ENCODE measurements at regions not wholly inside any gene's neighbourhood (a gene's known extent, or its start where the extent isn't known, plus 50 kb on each side); places are given as distances from the start of the nearest gene placed in this dataset.
"Not testable (repeated sequence)": the region's sequence is repeated elsewhere in the genome, so short reads cannot be mapped to it uniquely, and the experiment has no call there.

DNA sequence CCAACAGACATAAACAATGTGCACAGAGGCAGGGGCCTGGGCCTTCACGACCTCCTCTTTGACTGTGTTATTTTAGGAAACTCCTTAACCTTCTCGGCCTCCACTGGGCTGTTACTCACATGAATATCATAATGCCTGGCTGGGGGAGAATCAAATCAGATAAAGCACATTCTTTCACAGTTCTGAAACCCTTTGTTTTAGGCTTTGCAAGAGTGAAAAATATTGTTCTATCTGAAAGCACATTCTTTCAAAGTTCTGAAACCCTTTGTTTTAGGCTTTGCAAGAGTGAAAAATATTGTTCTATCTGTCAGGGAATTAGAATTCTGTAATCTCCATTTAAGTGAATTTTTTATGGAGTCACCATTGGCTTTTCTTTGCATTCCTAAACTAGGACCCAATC is 50.7 kb upstream of the SYNDIG1 start:
- TF ChIP-seq, protein P1, sequence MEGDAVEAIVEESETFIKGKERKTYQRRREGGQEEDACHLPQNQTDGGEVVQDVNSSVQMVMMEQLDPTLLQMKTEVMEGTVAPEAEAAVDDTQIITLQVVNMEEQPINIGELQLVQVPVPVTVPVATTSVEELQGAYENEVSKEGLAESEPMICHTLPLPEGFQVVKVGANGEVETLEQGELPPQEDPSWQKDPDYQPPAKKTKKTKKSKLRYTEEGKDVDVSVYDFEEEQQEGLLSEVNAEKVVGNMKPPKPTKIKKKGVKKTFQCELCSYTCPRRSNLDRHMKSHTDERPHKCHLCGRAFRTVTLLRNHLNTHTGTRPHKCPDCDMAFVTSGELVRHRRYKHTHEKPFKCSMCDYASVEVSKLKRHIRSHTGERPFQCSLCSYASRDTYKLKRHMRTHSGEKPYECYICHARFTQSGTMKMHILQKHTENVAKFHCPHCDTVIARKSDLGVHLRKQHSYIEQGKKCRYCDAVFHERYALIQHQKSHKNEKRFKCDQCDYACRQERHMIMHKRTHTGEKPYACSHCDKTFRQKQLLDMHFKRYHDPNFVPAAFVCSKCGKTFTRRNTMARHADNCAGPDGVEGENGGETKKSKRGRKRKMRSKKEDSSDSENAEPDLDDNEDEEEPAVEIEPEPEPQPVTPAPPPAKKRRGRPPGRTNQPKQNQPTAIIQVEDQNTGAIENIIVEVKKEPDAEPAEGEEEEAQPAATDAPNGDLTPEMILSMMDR (IDR thresholded peaks at IDR 0.05; ENCODE audit: low read depth, low read length): no peak
- Histone ChIP-seq H3K36me3 (no peaks in the 10 kb centered on the region), H3K27ac (no peak overlapping the region), H3K4me1 (ENCODE audit: low read depth) (peaks cover 14% of the 10 kb centered on the region), H3K27me3 (no peaks in the 10 kb centered on the region), H3K9me3 (ENCODE audit: low read depth) (no peaks in the 10 kb centered on the region), H3K4me3 (no peak overlapping the region)
- peak; percentile 4 to 51 for DNase-seq (ENCODE audit: low read depth in 1 of 2, low spot score in 1 of 2)

DNA sequence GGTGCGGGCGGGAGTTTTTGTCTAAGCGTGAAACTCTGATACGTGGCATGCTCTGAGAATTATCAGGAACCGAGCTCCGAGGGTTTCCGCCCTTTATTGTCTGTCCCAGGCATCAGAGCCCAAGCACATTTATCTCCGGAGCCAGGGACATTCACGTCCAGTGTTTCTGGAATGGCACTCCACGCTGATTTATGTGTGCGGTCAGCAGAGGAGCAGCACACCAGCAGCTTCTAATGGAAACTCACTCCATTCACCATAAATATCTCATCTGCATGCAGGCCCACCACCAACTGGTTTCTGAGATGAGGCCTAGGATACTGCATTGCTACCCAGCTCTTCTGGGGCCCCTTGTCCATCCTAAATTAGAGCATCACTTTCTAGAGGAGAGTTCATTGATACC is 51.9 kb upstream of the SYNDIG1 start:
- H3K27me3 ChIP-seq: no peaks in the 10 kb centered on the region

DNA sequence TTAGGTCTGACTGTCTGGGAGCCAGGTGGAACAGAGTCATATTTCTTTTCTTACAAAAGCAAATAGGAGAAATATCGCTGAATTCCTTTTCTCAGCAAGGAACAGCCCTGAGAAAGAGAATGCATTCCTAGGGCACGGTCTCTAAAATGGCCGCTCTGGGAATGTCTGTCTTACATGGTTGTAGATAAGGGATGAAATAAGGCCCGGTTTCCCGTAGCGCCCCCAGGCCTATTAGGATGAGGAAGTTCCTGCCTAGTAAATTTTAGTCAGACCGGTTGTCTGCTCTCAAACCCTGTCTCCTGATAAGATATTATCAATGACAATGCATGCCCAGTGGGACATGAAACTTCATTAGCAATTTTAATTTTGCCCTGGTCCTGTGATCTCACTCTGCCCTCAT is 54.0 kb upstream of the SYNDIG1 start:
- H3K36me3 ChIP-seq; DNase-seq (ENCODE audit: low read depth in 1 of 2, low spot score in 1 of 2); H3K9me3 ChIP-seq (ENCODE audit: low read depth); H3K4me3 ChIP-seq; H3K27ac ChIP-seq; H3K27me3 ChIP-seq: not testable (repeated sequence)
- peaks cover 14% of the 10 kb centered on the region for H3K4me1 ChIP-seq (ENCODE audit: low read depth)

More for the DNA sequence above, 51.9 kb upstream of the SYNDIG1 start:
- Histone ChIP-seq H3K27ac (no peak overlapping the region), H3K9me3 (ENCODE audit: low read depth) (no peaks in the 10 kb centered on the region), H3K4me1 (ENCODE audit: low read depth) (peaks cover 14% of the 10 kb centered on the region), H3K36me3 (no peaks in the 10 kb centered on the region), H3K4me3 (no peak overlapping the region)
- DNase-seq (ENCODE audit: low read depth in 1 of 2, low spot score in 1 of 2): no peak
- TF ChIP-seq, protein P1 (IDR thresholded peaks at IDR 0.05; ENCODE audit: low read depth, low read length): no peak

DNA sequence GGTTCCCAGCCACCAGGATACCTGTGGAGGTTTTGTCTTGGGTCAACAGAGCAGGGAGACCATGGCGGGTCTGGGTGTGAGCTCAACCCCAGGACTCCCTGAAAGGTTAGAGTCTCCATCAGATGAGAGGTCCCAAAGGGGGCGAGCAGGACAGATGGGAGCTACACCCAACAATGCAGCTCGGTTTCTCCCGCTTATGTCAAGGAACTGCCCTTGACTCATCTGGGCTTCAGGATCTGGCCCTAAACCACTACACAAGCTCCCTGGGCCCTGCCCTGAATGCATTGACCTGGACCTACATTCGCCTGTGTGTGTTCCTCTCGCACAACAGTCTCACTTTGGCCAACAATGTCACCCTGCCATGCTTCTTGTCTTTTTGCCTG is 57.6 kb upstream of the SYNDIG1 start:
- no peak overlapping the region for H3K27ac ChIP-seq
- TF ChIP-seq, protein P1 (IDR thresholded peaks at IDR 0.05; ENCODE audit: low read depth, low read length): no peak
- DNase-seq (ENCODE audit: low read depth in 1 of 2, low spot score in 1 of 2): no peak
- no peaks in the 10 kb centered on the region for H3K9me3 ChIP-seq (ENCODE audit: low read depth)
- H3K27me3 ChIP-seq: peaks cover 9% of the 10 kb centered on the region
- H3K36me3 ChIP-seq: no peaks in the 10 kb centered on the region
- H3K4me3 ChIP-seq: no peak overlapping the region
- H3K4me1 ChIP-seq (ENCODE audit: low read depth): no peaks in the 10 kb centered on the region

DNA sequence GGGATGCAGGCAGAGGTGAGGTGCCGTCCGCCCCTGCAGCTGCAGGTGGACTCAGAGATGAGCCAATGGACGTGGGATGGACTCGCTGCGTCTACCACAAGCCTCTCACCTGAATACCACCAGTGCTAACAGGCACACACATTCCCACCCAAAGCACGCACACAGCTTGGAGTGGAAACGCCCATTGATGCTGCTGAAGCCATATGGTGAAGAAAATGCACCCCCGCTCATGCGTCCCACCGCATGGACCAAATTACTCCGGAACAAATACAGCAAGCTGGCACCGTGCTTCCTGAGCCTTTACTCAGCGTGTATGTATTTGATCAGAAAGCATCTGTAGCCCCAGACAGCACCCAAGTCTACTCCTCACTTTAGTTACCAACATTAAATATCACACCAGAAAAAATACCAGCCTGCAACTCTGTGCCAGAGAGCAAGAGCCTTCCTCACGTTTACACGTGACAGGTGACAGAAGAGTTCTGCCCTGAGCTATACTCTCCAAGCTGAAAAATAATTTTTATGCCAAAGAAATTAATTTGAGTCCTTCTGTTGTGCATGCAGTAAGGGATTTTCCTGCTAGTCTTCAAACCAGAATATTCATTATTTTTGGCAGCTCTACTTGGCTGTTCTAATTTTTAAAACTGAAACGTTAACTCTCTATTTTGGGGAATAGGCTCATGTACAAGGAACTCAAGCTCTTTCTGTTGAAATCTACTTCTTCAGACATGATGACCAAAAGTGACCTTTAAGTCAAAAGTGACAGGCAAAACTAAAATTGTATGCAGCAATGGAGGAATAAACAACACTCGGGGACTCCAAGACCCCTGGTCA is 58.2 kb upstream of the SYNDIG1 start:
- H3K4me3 ChIP-seq: no peak overlapping the region
- TF ChIP-seq, protein P1 (IDR thresholded peaks at IDR 0.05; ENCODE audit: low read depth, low read length): no peak

DNA sequence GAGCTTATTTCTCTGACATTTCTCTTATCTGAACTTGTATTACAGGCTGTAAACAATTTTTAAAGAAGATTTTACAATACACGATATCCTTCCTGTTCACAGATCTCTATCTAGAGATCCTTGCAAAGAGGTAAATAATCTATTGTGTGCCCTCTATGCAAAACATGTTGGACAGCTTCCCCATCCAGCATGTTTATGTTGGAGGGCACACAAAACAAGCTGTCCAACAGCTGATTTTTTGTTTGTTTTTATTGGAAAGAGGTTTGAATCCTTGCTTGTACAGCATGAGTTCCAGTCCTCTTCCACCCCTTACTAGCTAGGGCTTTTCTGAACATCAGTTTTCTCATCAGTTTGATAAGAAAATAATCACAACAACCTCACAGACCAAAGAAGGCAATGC is 62.3 kb upstream of the SYNDIG1 start:
- TF ChIP-seq, protein P1 (IDR thresholded peaks at IDR 0.05; ENCODE audit: low read depth, low read length): no peak
- H3K9me3 ChIP-seq (ENCODE audit: low read depth): no peaks in the 10 kb centered on the region
- H3K4me1 ChIP-seq (ENCODE audit: low read depth): no peaks in the 10 kb centered on the region
- no peak overlapping the region for H3K27ac ChIP-seq
- peaks cover 9% of the 10 kb centered on the region for H3K27me3 ChIP-seq
- H3K4me3 ChIP-seq: no peak overlapping the region
- DNase-seq (ENCODE audit: low read depth in 1 of 2, low spot score in 1 of 2): no peak
- no peaks in the 10 kb centered on the region for H3K36me3 ChIP-seq

More for the DNA sequence above, 58.2 kb upstream of the SYNDIG1 start:
- H3K27me3 ChIP-seq: peaks cover 9% of the 10 kb centered on the region
- no peak for DNase-seq (ENCODE audit: low read depth in 1 of 2, low spot score in 1 of 2)
- no peaks in the 10 kb centered on the region for H3K9me3 ChIP-seq (ENCODE audit: low read depth)
- H3K27ac ChIP-seq: no peak overlapping the region
- H3K36me3 ChIP-seq: no peaks in the 10 kb centered on the region
- no peaks in the 10 kb centered on the region for H3K4me1 ChIP-seq (ENCODE audit: low read depth)

Measured in cardiac muscle cell (in vitro differentiated cells and primary cell).